ENCODE measurements at regions not wholly inside any gene's neighbourhood (a gene's known extent, or its start where the extent isn't known, plus 50 kb on each side); places are given as distances from the start of the nearest gene placed in this dataset.
A peak's percentile ranks its signal among the peaks of the same experiment; 100 is the strongest.

GRCh38 chr10:33012306-33012705 lies 54.3 kb upstream of the ITGB1 start:
- ATAC-seq (ENCODE audit: low read depth), result no peak
- H3K79me2 ChIP-seq (ENCODE audit: control insufficient read depth, insufficient read depth, low read length), result no peaks in the 10 kb centered on the region
- peaks cover 32% of the 10 kb centered on the region for H3K4me1 Mint-ChIP-seq
- peak overlapping the region; percentile 21 for H3K27ac Mint-ChIP-seq
- H2AFZ ChIP-seq (ENCODE audit: insufficient read depth, low read depth, low read length, poor library complexity, severe bottlenecking), result no peak overlapping the region
- 79% methylated on average over 4 of the region's 5 CpGs for WGBS (ENCODE audit: insufficient coverage)
- H3K9ac ChIP-seq (ENCODE audit: low read length), result no peak overlapping the region
- ChIA-PET POLR2A (interaction anchor here (0.5 kb wide), 1 partner anchor 139 kb away, joined by 3 read pairs; no protein-coding TSS in a partner anchor), CTCF (interaction anchor here (4.2 kb wide), 1 partner anchor 142 kb away, joined by 43 read pairs; no protein-coding TSS in a partner anchor)
- no peak overlapping the region for H3K4me3 ChIP-seq (ENCODE audit: control extremely low read depth in 1 of 5, extremely low read depth in 1 of 5, insufficient read depth in 1 of 5, low read depth in 2 of 5, low read length in 4 of 5)
- H3K9me3 ChIP-seq (ENCODE audit: control extremely low read depth in 1 of 3, control insufficient read depth in 2 of 3, insufficient read depth in 1 of 3, low read length in 2 of 3), result no peaks in the 10 kb centered on the region
- H3K36me3 ChIP-seq (replicated peaks in 1 of 2; ENCODE audit: control extremely low read depth in 1 of 2, control insufficient read depth in 1 of 2, extremely low read depth in 1 of 2, insufficient read depth in 2 of 2, low read length in 1 of 2), result no peaks in the 10 kb centered on the region
- peaks cover 8% of the 10 kb centered on the region for H3K27me3 Mint-ChIP-seq
- no peak overlapping the region for H3K4me2 ChIP-seq (replicated peaks; ENCODE audit: low read depth, low read length, poor library complexity, severe bottlenecking)
- H3K27ac ChIP-seq (ENCODE audit: low read length in 2 of 2), result no peak overlapping the region
- peaks cover 0 to 6% (median 0%) of the 10 kb centered on the region in 4 experiments for H3K27me3 ChIP-seq (replicated peaks in 1 of 4; ENCODE audit: control extremely low read depth in 1 of 4, control insufficient read depth in 3 of 4, insufficient read depth in 4 of 4, low read length in 3 of 4)
- no peaks in the 10 kb centered on the region for H4K20me1 ChIP-seq (ENCODE audit: control insufficient read depth, insufficient read depth, low read length, poor library complexity, severe bottlenecking)
- no peak overlapping the region for H3K4me3 Mint-ChIP-seq
- no peaks in the 10 kb centered on the region for H3K9me3 Mint-ChIP-seq (ENCODE audit: insufficient read depth)
- DNase-seq, result no peak
- no peak for TF ChIP-seq CTCF (IDR thresholded peaks at IDR 0.05)
- no peak for TF ChIP-seq EZH2 (IDR thresholded peaks at IDR 0.05; ENCODE audit: borderline replicate concordance, insufficient read depth, low read depth, low read length, poor library complexity, severe bottlenecking)
- peaks cover 16 to 33% of the 10 kb centered on the region in 2 donors for H3K4me1 ChIP-seq (ENCODE audit: control insufficient read depth in 2 of 2, insufficient read depth in 2 of 2, low read length in 2 of 2)
- intact Hi-C loops (cut with micrococcal nuclease), result loop anchor here (5.0 kb wide), 1 partner anchor 85 kb away; no protein-coding TSS in a partner anchor

Data from B cell (primary cell).